Keratinocyte (primary cell): ENCODE measurements at regions not wholly inside any gene's neighbourhood (a gene's known extent, or its start where the extent isn't known, plus 50 kb on each side); places are given as distances from the start of the nearest gene placed in this dataset.

Experiments
- EZH2 ChIP-seq: IDR thresholded peaks from one replicate; pipeline ENCODE4 v1.6.1; 2012; ENCODE audit warnings: inconsistent platforms, mild to moderate bottlenecking, low read length, moderate library complexity
- TF ChIP-seq, protein P1 (sequence below), 3 experiments: IDR thresholded peaks in 1 of 3; conservative IDR thresholded peaks in 1 of 3; optimal IDR thresholded peaks in 1 of 3; 2 replicates in 2 of 3; 3 replicates in 1 of 3; pipeline versions ENCODE3 to v1.5.1; 2011; ENCODE audit warnings: low read length in 3 of 3, mild to moderate bottlenecking in 3 of 3, moderate library complexity in 2 of 3, control low read depth in 1 of 3, inconsistent platforms in 1 of 3; ENCODE audit not compliant: insufficient read depth in 2 of 3; ENCODE audit errors: extremely low read depth in 1 of 3

DNA sequence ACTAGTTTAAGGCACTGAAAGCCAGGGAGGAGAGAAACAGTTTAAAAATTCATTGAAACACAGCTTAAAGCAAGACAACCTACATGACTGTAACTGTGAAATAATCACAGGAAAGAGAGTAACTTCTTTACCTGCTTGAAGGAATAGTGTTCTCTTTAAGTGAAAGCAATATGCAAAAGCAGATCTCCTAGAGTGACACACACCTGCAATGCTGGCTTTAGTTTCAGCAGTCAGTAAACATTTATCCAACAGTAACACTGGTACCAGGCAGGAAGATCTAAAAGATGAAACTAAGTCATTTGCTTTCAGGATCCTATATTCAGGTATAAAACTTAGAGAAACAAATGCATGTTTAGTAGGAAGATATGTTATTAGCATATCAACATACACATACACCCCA is 85.3 kb upstream of the PPM1H start:
- TF ChIP-seq, protein P1, sequence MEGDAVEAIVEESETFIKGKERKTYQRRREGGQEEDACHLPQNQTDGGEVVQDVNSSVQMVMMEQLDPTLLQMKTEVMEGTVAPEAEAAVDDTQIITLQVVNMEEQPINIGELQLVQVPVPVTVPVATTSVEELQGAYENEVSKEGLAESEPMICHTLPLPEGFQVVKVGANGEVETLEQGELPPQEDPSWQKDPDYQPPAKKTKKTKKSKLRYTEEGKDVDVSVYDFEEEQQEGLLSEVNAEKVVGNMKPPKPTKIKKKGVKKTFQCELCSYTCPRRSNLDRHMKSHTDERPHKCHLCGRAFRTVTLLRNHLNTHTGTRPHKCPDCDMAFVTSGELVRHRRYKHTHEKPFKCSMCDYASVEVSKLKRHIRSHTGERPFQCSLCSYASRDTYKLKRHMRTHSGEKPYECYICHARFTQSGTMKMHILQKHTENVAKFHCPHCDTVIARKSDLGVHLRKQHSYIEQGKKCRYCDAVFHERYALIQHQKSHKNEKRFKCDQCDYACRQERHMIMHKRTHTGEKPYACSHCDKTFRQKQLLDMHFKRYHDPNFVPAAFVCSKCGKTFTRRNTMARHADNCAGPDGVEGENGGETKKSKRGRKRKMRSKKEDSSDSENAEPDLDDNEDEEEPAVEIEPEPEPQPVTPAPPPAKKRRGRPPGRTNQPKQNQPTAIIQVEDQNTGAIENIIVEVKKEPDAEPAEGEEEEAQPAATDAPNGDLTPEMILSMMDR (optimal IDR thresholded peaks at IDR 0.05 in 1 of 3, IDR thresholded peaks at IDR 0.05 in 1 of 3, conservative IDR thresholded peaks at IDR 0.05 in 1 of 3; ENCODE audit: extremely low read depth in 1 of 3, insufficient read depth in 2 of 3, low read length in 3 of 3) = no peak
- no peak for TF ChIP-seq EZH2
